ENCODE measurements at regions not wholly inside any gene's neighbourhood (a gene's known extent, or its start where the extent isn't known, plus 50 kb on each side); places are given as distances from the start of the nearest gene placed in this dataset.

GRCh38 chr3:152688313-152688712 is 146.6 kb upstream of the P2RY1 start:
- no peak for TF ChIP-seq POLR2A (IDR thresholded peaks at IDR 0.05; ENCODE audit: low read length)
- TF ChIP-seq GATA1 (IDR thresholded peaks at IDR 0.05; ENCODE audit: low read depth, low read length), result no peak

All from erythroblast (primary cell).